DND-41 (cell line): ENCODE measurements at regions not wholly inside any gene's neighbourhood (a gene's known extent, or its start where the extent isn't known, plus 50 kb on each side); places are given as distances from the start of the nearest gene placed in this dataset.

Experiments used
- EZH2 ChIP-seq: IDR thresholded peaks from 3 replicates; pipeline ENCODE4 v1.6.1; 2012; ENCODE audit warnings: borderline replicate concordance, low read depth, mild to moderate bottlenecking, moderate library complexity, low read length, inconsistent platforms; ENCODE audit not compliant: severe bottlenecking
- TF ChIP-seq, protein P1 (sequence below): IDR thresholded peaks from 2 replicates; pipeline ENCODE4 v1.5.1; 2012; ENCODE audit warnings: borderline replicate concordance, low read length, moderate library complexity, mild to moderate bottlenecking; ENCODE audit not compliant: poor library complexity, severe bottlenecking; ENCODE audit errors: extremely low read depth

DNA sequence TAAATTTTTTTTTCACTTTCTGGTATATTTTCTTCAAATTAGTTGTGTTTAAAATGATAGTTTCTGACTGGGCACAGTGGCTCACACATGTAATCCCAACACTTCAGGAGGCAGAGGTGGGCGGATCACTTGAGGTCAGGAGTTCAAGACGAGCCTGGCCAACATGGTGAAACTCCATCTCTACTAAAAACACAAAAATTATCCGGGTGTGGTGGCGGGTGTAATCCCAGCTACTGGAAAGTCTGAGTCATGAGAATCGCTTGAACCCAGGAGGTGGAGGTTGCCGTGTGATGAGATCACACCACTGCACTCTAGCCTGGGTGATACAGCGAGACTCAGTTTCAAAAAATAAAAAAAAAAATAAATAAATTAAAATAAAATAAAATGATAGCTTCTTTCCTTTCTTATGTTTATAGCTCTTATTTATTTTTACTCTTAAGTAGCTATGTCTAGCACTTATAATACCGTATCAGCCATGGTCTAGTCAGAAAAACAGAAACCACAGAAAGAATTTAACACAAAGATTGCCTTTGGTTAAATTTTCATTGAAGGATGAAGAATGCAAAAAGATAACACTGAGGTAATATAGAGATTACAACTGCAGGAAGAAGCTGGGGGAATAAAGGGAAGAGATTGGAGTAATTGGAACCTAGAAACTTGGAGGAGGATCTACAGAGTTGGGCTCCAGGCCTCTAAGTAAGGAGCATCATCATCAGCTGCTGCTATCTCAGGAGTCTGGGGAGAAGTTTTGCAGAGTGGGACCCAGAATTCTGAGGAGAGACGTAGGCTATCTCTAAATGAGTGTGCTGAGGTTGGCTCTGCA is 54.7 kb upstream of the MBOAT2 start:
- TF ChIP-seq EZH2: no peak
- TF ChIP-seq, protein P1, sequence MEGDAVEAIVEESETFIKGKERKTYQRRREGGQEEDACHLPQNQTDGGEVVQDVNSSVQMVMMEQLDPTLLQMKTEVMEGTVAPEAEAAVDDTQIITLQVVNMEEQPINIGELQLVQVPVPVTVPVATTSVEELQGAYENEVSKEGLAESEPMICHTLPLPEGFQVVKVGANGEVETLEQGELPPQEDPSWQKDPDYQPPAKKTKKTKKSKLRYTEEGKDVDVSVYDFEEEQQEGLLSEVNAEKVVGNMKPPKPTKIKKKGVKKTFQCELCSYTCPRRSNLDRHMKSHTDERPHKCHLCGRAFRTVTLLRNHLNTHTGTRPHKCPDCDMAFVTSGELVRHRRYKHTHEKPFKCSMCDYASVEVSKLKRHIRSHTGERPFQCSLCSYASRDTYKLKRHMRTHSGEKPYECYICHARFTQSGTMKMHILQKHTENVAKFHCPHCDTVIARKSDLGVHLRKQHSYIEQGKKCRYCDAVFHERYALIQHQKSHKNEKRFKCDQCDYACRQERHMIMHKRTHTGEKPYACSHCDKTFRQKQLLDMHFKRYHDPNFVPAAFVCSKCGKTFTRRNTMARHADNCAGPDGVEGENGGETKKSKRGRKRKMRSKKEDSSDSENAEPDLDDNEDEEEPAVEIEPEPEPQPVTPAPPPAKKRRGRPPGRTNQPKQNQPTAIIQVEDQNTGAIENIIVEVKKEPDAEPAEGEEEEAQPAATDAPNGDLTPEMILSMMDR: no peak
